H1 (cell line): ENCODE measurements at regions not wholly inside any gene's neighbourhood (a gene's known extent, or its start where the extent isn't known, plus 50 kb on each side); places are given as distances from the start of the nearest gene placed in this dataset.

ENCODE experiments used
- CBX8 ChIP-seq: fragments of 300-800, 300-1000 bp; sonication (generic); IDR thresholded peaks from 2 replicates; pipeline ENCODE4 v1.7.1; 2016; ENCODE audit warnings: low read depth, low read length, borderline replicate concordance
- EZH2 ChIP-seq: fragments of 200-600 bp; sonication (generic); IDR thresholded peaks from 2 replicates; pipeline ENCODE4 v1.7.1; 2012; ENCODE audit warnings: low read depth, mild to moderate bottlenecking, moderate library complexity, low read length, inconsistent platforms; ENCODE audit not compliant: severe bottlenecking
- GTF2F1 ChIP-seq: IDR thresholded peaks from 2 replicates; pipeline ENCODE4 v1.6.1; 2012; ENCODE audit warnings: low read depth, low read length, improper control_type of control experiment, borderline replicate concordance
- HDAC2 ChIP-seq, 2 experiments: fragments of 300-600 bp in 1 of 2; sonication (generic) in 1 of 2; IDR thresholded peaks; 2 replicates each; pipeline ENCODE4 v1.6.1; 2011 to 2012; ENCODE audit warnings: low read depth in 2 of 2, low read length in 2 of 2, mild to moderate bottlenecking in 2 of 2, moderate library complexity in 2 of 2, borderline replicate concordance in 1 of 2, inconsistent platforms in 1 of 2
- SRF ChIP-seq: IDR thresholded peaks from 2 replicates; pipeline ENCODE4 v1.6.1; 2011; ENCODE audit warnings: mild to moderate bottlenecking, low read depth, low read length, moderate library complexity
- SUZ12 ChIP-seq: fragments of 200-600 bp; sonication (generic); IDR thresholded peaks from 2 replicates; pipeline ENCODE4 v1.6.1; 2012; ENCODE audit warnings: mild to moderate bottlenecking, inconsistent platforms, low read length, moderate library complexity, mixed read lengths
- TAF1 ChIP-seq: IDR thresholded peaks from 2 replicates; pipeline ENCODE4 v1.6.1; 2011; ENCODE audit warnings: mild to moderate bottlenecking, low read depth, low read length
- TAF7 ChIP-seq: optimal IDR thresholded peaks from 2 replicates; pipeline ENCODE3; 2011; ENCODE audit warnings: low read depth, mild to moderate bottlenecking, inconsistent platforms, low read length, moderate library complexity, borderline replicate concordance
- TF ChIP-seq, protein P1 (sequence below), 3 experiments: IDR thresholded peaks; 1 replicate in 2 of 3; 2 replicates in 1 of 3; pipeline versions ENCODE4 v1.5.1 to v1.6.1; 2011; ENCODE audit warnings: low read length in 3 of 3, mild to moderate bottlenecking in 3 of 3, inconsistent platforms in 2 of 3, low read depth in 1 of 3, moderate library complexity in 1 of 3; ENCODE audit not compliant: insufficient read depth in 1 of 3; ENCODE audit errors: control extremely low read depth in 1 of 3
- TF ChIP-seq, protein P2 (sequence below): IDR thresholded peaks from 2 replicates; pipeline ENCODE4 v1.6.1; 2012; ENCODE audit warnings: inconsistent platforms

DNA sequence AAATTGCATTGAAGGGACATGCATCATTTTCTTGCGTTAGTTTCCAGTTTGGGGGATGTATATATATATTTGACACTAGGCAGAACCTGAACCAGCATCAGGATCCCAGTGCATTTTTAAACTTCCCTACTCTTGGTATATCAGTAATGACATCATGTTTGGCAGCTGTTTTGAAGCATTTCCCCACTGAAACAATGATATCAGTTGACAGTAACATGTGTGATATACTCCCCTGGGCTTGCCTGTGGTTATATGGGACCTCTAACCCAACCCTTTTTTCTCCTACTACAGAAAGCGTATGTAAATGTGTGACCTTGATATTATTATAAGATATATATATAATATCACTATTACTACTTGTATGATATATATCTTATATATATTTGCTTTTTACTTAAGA is 225.9 kb upstream of the CASK start:
- TF ChIP-seq CBX8 (no peak), TAF1 (no peak), TAF7 (no peak), SUZ12 (no peak), SRF (no peak), GTF2F1 (no peak), HDAC2 (IDR thresholded peaks at IDR 0.05; ENCODE audit: borderline replicate concordance in 1 of 2, low read depth in 2 of 2, low read length in 2 of 2) (no peak), EZH2 (no peak)
- TF ChIP-seq, protein P1, sequence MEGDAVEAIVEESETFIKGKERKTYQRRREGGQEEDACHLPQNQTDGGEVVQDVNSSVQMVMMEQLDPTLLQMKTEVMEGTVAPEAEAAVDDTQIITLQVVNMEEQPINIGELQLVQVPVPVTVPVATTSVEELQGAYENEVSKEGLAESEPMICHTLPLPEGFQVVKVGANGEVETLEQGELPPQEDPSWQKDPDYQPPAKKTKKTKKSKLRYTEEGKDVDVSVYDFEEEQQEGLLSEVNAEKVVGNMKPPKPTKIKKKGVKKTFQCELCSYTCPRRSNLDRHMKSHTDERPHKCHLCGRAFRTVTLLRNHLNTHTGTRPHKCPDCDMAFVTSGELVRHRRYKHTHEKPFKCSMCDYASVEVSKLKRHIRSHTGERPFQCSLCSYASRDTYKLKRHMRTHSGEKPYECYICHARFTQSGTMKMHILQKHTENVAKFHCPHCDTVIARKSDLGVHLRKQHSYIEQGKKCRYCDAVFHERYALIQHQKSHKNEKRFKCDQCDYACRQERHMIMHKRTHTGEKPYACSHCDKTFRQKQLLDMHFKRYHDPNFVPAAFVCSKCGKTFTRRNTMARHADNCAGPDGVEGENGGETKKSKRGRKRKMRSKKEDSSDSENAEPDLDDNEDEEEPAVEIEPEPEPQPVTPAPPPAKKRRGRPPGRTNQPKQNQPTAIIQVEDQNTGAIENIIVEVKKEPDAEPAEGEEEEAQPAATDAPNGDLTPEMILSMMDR (IDR thresholded peaks at IDR 0.05; ENCODE audit: control extremely low read depth in 1 of 3, insufficient read depth in 1 of 3, low read depth in 1 of 3, low read length in 3 of 3) = no peak
- TF ChIP-seq, protein P2, sequence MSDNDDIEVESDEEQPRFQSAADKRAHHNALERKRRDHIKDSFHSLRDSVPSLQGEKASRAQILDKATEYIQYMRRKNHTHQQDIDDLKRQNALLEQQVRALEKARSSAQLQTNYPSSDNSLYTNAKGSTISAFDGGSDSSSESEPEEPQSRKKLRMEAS = no peak
